GM23248 (cell line): ENCODE measurements at regions not wholly inside any gene's neighbourhood (a gene's known extent, or its start where the extent isn't known, plus 50 kb on each side); places are given as distances from the start of the nearest gene placed in this dataset.

ENCODE experiments used
- EZH2 ChIP-seq: fragments of 200-600 bp; sonication (generic); IDR thresholded peaks from 2 replicates; pipeline ENCODE4 v1.6.1; 2018; ENCODE audit warnings: antibody characterized with exemption, mild to moderate bottlenecking; ENCODE audit not compliant: insufficient read depth, poor library complexity, severe bottlenecking
- EZH2phosphoT487 ChIP-seq: fragments of 200-600 bp; sonication (generic); IDR thresholded peaks from 2 replicates; pipeline ENCODE4 v1.6.1; 2018; ENCODE audit warnings: antibody characterized with exemption, moderate library complexity, mild to moderate bottlenecking, low read depth; ENCODE audit not compliant: insufficient read depth

GRCh38 chr5:51604324-51604723, 221.1 kb downstream of the ISL1 start:
- TF ChIP-seq EZH2 (no peak), EZH2phosphoT487 (no peak)
